ENCODE measurements at regions not wholly inside any gene's neighbourhood (a gene's known extent, or its start where the extent isn't known, plus 50 kb on each side); places are given as distances from the start of the nearest gene placed in this dataset.

DNA sequence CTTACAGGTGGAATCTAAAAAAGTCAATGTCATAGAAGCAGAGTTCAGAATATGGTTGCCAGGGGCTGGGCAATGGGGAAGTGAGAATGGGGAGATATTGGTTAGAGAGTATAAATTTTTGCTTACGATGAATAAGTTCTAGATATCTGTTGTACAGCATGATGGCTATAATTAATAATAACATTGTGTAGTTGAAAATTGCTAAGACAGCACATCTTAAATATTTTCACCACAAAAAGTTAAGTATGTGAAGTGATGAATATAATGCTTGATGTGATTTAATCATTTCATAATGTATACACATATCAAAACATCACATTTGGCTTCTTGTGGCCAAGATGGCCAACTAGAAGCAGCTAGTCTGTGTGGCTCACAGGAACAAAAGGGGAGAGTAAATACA is 425.9 kb upstream of the ACO1 start:
- no peak for TF ChIP-seq EZH2 (IDR thresholded peaks at IDR 0.05; ENCODE audit: low read depth)
- TF ChIP-seq, protein P1, sequence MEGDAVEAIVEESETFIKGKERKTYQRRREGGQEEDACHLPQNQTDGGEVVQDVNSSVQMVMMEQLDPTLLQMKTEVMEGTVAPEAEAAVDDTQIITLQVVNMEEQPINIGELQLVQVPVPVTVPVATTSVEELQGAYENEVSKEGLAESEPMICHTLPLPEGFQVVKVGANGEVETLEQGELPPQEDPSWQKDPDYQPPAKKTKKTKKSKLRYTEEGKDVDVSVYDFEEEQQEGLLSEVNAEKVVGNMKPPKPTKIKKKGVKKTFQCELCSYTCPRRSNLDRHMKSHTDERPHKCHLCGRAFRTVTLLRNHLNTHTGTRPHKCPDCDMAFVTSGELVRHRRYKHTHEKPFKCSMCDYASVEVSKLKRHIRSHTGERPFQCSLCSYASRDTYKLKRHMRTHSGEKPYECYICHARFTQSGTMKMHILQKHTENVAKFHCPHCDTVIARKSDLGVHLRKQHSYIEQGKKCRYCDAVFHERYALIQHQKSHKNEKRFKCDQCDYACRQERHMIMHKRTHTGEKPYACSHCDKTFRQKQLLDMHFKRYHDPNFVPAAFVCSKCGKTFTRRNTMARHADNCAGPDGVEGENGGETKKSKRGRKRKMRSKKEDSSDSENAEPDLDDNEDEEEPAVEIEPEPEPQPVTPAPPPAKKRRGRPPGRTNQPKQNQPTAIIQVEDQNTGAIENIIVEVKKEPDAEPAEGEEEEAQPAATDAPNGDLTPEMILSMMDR (conservative IDR thresholded peaks at IDR 0.05), result no peak

All from PC-9 (cell line).